Amniotic epithelial cell (primary cell): ENCODE measurements at regions not wholly inside any gene's neighbourhood (a gene's known extent, or its start where the extent isn't known, plus 50 kb on each side); places are given as distances from the start of the nearest gene placed in this dataset.
A peak's percentile ranks its signal among the peaks of the same experiment; 100 is the strongest.
"Not testable (repeated sequence)": the region's sequence is repeated elsewhere in the genome, so short reads cannot be mapped to it uniquely, and the experiment has no call there.

Source experiments
- DNase-seq: peaks from one replicate; pipeline ENCODE4 v3.0.0-alpha.2; 2010; ENCODE audit warnings: low read depth

DNA sequence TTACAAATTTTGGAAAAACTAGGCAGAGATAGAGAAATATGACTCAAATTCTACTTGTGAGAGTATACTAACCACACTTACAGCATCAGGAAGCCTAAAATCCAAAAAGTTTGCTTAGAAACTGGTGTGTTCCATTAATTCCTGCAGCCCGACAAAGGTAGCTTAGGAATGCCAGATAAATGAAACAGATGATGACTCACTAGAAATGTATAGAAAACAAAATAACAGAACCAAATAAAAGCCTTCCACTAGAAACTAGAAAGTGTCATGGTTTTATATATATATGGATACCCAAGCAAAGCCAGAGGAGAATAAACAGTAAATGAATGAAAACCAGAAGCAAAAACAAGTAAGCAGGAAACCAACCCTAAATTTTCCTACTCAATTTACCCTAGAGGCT lies 272.2 kb upstream of the PRDM9 start:
- no peak for DNase-seq

DNA sequence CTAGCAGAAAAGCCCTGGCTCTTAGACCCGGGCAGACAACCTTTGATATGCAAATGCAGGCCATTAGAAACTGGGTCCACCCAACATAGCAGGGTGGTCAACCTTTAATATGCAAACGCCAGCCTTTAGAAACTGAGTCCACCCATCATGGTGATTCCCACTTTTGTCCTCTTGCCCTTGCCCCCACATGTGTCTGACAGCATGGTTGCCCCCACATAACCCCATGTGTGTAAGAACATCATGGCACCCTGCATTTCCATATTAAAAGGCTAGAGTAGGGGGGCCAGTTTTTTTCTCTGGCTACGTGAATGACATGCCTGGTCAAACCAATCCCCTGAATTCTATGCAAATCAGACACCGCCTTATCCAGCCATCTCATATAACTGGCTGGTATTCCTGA lies 273.2 kb upstream of the PRDM9 start:
- no peak for DNase-seq

DNA sequence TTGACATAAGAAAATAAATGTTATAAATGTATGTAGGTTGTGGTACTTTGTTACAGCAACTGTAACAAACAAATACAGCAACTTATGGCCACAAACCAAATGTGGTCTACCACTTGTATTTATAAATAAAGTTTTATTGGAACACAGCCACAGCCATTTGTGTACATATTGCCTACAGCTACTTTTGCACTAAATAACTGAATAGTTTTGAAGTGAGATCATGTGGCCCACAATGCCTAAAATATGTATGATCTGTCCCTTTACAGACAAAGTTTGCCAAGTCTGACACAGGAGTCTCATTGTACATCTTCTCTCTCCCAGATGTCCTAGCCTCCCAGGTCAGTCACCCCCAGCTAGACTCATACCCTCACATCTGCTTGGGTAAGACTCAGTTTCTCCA lies 283.6 kb upstream of the PRDM9 start:
- DNase-seq = no peak

DNA sequence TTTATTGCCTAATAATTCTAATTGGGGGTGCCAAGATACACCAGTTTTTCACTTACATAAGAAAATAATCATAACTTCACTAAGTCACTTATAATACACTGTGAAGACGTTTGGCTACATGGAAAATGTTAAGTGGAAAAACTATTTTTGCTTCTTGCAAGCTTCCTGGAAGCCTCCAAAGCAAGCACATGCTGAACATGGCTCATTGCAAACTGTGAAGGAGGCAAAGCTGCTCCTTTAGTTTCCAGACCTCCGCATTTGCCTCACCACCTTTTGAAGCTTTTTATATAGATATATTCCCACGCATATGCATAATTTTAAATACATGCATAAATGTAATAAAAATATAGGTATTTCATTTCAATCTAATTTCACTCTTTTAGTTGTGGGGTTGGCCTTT lies 285.6 kb upstream of the PRDM9 start:
- no peak for DNase-seq

DNA sequence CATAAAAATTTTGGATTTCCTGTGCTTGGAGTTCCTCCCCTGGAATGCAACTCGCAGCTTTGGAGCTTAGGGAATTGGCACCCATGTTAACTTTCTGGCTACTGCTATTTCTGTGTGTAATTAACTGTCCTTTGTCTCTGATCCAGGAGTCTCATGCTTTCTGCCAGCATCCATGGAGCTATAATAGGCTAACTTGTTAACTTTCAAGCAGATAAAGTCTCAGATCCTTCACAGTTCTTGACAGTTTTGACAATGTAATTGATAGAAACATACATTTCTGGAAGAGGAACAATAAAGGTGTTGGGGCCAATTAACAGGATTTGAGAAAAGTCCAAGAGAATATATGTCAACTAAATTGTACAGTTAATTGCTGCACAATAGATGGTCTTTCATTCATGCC lies 290.2 kb upstream of the PRDM9 start:
- no peak for DNase-seq

DNA sequence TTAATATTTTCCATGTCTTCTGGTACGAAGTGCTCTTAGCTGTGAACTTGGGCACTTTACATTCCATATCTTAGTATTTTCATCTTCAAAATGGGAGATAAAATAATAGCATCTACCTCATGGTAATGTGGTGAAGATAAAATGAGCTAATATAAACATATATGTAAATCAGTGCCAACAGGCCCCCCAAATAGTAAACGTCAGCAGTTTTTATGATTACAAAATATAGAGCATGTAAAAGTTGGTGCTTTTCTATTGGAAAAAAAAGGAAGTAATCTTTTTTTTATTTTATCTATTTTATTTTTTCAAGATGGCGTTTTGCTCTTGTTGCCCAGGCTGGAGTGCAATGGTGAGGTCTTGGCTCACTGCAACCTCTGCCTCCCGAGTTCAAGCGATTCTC lies 291.1 kb upstream of the PRDM9 start:
- DNase-seq = no peak

DNA sequence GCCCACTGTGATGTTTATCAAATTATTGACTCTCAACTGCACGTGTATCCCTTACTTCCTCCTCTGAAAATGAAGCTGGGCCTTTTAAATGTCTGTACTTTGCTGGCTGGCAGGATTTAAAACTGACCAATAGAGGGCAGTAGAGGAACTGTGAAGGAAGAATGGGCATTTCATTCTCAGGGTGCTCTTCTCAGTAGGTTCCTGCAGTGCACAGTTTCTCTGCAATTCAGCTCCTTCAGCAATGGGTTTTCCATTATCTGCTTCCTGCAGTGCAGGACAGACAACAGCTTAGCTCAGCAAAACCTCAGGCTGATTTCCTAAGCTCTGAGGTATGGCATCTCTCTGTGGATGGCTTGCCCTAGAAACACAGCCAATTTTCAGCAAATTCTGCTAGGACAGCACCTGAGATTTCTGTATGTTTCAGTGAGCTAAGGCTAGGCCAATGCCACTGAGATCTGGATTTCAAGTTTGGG lies 298.4 kb upstream of the PRDM9 start:
- peak; percentile 24 for DNase-seq

DNA sequence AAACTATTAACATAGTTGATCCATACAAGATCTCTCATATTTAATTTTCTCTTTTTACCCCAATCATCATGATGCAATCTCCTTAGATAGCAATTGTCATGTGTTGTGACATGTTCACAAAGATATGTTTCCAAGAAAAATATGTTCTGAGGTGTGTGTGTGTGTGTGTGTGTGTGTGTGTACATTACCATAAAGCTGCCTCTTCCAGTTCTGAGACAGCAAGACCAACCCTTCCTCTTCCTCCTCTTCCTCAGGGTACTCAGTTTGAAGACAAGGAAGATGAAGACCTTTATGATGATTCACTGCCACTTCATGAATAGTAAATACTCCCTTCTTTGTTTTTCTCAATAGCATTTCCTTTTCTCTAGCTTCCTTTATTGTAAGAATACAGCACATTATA lies 303.3 kb upstream of the PRDM9 start:
- no peak for DNase-seq

DNA sequence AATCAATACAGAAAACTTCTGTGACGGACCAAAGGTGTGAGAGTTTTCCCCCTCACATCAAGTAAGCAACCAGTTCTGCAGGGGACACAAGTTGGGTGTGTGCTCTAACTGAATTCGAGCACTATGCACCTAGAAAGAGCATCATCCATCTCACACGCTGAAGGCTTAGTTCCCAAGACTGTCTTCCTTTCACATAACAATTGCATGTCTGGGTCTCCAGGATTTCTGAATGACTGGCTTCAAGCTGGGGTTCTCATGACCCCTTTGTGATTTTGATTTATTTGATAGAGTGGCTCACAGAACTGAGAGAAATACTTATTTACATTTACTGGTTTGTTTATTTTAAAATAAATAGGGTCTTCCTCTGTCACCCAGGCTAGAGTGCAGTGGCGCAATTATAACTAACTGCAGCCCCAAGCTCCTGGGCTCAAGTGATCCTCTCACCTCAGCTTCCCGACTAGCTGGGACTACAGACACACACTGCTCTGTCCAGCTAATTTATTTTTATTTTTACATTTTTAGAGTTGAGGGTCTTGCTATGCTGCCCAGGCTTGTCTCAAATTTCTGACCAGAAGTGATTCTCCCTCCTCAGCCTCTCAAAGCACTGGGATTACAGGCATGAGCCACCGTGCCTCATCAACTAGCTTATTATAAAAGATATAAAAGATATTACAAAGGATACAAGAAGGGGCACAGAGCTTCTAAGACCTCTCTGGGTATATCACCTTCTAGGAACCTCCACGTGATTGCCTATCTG lies 316.7 kb upstream of the CDH12 start:
- no peak for DNase-seq

DNA sequence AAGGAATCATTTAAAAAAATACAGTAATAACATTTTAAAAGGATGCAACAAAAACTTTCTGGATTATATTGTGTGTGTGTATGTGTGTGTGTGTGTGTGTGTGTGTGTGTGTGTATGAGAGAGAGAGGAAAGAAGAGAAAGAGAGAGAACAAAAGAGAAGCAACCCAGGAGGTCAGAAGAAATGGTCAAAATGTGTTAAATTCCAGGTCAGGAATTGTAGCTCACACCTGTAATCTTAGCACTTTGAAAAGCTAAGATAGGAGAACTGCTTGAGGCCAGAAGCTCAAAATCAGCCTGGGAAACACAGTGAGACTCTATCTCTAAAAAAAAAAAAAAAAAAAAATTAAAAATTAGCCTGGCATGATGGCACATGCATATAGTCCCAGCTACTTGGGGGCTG lies 311.8 kb upstream of the CDH12 start:
- DNase-seq = no peak

DNA sequence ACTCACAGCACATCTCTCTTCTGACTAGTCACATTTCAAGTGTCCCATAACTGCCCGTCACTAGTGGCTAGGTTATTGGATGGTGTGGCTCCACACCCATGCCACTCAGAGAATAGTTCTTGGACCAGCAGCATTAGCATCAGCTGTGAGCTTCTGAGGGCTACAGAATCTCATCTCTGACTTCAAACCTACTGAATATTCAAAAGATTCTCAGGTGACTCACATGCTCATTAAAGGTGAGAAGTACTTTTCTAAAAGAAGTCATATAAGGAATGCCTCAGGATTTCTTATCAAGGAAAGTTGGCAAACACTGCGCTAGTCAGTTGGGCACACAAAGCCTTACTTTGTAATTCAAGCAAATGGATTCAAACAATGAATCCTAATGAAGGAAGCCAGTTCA lies 305.0 kb upstream of the CDH12 start:
- DNase-seq = no peak

DNA sequence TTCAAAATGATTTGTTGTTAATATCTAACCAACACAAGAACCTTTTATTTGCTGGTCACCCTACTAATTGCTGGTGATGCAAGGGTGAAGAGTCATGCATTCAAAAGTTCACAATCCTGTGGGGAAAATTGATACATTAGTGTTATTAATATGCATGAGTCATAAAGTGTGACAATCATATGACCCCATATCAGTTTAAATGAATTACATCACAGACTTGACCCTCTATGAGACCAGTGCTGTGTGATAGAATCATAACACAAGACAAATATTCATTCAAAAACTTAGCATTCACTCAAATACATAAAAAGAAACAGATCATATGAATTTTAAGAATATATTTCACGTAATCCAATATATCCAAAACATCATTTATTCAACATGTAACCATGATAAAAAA lies 304.6 kb upstream of the CDH12 start:
- DNase-seq = no peak

DNA sequence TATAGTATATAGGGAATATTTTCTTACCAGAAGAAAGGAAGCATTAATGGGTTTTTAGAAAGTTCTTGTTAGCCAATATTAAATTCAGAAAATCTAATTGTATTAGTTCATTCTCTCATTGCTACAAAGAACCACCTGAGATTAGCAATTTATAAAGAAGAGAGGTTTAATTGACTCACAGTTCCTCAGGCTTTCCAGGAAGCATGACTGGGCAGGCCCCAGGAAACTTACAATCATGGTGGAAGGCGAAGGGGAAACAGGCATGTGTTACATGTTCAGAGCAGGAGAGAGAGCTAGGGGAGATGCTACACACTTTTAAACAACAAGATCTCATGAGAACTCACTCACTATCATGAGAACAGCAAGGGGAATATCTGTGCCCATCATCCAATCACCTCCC lies 304.0 kb upstream of the CDH12 start:
- no peak for DNase-seq

DNA sequence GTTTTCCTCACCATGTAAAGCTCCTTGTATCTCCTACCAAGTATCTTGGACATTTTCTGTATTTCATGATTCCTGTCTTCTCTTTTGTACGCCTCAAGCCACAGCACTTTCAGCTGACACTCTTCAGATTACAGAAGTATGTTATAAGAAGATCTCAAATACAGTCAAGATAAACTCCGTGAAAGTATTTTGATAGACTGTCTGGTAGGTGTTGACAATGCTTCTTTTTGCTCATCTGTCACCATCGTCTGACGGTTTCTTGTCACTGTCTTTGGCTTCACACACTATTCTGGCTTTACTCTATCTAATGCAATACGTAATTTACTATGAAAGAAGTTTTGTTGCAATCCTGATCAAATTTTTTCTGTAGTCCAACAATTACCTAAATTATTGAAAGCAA lies 294.5 kb upstream of the CDH12 start:
- DNase-seq = no peak

DNA sequence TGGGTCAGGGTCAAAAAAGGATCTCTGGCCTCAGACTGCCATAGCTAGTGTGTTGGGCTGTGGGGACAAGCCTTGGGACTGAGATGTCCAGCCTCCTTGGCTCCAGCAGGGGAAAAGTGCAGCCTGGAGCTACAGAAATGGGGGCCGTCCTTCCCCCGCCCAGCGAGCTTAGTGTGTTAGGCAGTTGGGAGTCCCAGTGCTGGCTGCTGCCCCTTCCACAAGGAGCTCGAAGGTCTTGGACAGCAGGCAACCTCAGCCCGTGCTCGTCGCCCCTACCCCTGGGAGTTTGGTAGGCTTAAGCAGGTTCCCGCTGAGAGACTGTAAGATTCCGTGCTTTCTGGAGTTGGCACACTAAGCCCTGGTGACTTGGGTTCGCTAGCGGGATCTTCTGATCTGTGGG lies 293.0 kb upstream of the CDH12 start:
- DNase-seq = no peak

DNA sequence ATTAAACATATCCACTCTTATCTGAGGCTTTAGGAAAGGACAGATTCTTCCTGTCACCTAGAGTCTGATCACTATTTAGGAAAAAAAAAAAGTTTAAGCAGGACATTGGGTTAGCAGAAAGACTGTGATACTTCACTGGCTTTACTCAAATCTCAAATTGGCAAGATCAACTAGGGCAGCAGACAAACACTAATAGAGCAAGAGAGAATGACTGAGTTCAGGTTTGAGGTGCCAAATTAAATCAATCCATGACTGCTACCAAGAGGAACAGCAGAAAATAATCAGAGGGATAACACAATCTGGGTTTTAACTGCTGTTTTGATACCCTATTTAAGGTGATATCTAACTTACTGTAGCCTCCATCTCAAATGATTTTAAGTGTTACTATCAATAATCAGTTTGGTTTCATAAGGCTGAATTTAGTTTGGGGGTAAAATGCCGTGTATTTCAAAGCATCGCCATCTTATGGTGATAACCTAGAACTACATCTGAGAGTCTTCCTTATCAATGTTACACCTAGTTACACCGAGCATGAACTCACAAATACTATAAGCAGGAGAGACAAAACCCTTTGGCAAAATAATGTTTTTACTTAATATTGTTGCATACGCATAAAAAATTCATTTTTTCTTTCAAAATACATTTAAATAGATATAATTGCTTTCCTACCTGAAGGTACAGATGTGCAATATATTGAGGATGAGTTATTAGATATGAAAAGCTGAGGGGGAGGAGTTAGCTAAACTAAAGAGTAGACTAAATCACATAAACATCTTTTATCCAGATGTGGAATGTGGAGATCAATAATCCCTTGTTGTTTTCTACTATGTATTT lies 286.4 kb upstream of the CDH12 start:
- DNase-seq = peak; percentile 1

DNA sequence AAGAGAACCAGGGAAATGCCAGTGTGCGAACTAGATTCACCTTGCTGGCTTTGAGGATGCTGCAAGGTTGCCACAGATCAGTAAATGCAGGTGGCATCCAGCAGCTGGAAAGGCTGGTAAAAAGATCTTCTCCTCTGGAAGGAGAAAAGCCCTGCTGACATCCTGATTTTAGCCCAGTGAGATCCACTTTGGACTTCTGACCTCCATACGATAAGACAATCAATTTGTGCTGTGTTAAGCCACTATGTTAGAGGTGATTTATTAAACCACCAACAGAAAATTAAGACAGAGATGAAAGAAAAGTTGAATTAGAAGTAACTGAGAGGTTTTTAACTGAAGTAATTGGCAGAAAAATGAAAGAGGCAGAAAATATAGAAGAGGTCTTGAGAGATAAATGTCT lies 283.8 kb upstream of the CDH12 start:
- DNase-seq = no peak

DNA sequence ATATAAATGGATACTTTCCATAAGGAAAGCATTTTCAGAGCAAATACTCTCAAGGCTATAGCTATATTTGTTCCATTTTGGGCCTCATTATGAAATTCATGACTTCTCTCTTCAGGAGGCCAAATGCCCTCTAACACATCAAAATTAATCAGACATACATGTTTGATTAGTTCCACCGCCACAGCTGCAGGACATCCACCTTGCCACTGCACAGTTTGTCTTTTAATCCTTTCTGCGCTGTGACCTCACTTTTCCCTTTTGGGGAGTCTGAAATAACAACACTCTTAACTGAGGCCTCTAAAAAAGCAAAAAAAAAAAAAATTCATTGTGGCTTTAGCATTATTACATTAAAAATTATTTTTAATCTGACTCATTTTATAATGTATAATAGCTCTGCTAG lies 279.1 kb upstream of the CDH12 start:
- no peak for DNase-seq

DNA sequence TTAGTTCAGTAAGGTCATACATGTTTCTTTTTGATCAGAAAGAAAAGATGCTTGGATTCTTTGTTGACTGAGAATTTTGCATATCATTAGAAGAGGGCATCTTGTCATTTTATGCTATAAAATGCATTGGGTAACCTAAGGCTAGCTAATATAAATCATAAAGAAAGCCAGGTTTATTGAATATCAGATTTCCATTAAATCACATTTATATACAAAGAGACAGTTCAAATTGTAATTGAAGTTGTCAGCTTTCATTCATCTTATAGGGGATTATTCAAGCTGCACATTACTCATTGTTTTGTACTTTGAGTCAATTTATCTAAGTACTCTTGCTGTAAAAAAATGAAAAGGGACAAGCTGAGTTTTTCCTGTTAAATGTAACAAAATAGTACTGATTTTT lies 259.1 kb upstream of the CDH12 start:
- DNase-seq = no peak

DNA sequence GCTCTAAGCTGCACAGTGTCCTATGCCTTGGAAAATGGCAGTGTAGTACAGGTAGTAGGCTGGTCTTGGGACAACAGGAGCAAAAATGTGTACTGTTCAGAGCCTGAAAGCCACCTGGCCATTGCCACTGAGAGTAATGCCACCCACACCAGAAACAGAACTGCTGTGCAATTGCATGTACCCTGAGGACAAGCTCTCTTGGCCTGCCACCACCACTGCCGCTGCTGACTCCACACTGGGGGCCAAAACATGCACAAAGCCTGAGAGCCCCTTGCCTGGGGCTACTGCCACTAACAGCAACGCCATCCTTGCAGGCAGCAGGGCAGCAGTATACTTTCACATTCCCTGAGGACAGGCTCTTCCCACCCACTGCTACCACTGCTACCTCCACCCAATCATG lies 251.9 kb upstream of the CDH12 start:
- no peak for DNase-seq

DNA sequence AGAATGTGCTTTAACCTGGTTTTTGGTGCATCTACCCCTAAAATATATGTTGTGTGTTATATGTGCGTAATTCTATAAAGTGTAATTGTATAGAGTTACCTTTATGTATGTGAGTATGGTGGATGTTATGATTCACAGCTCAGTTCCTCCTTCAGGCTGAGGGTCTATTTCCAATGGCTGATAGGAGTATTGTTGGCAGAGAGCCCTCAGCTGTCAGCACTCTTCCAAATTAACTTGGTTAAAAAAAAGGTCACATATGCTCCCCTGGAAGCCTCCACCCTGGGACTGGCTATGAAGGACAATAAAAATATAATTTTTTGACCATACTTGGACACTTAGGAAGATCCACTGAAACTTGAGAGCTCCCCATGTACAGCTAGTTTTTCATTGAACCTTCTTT lies 250.4 kb upstream of the CDH12 start:
- no peak for DNase-seq

DNA sequence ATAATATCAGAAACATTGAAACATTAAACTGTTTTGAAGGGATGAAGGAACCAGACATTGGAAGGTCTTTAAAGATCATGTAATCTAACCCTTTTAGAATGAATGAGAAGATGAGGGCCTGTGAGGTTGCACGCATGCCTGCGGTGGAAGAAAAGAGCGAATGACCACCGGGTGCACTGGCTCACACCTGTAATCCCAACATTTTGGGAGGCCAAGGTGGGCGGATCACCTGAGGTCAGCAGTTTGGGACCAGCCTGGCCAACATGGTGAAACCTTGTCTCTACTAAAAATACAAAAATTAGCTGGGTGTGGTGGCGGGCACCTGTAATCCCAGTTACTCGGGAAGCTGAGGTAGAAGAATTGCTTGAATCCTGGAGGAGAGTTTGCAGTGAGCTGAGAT lies 242.3 kb upstream of the CDH12 start:
- DNase-seq = not testable (repeated sequence)

DNA sequence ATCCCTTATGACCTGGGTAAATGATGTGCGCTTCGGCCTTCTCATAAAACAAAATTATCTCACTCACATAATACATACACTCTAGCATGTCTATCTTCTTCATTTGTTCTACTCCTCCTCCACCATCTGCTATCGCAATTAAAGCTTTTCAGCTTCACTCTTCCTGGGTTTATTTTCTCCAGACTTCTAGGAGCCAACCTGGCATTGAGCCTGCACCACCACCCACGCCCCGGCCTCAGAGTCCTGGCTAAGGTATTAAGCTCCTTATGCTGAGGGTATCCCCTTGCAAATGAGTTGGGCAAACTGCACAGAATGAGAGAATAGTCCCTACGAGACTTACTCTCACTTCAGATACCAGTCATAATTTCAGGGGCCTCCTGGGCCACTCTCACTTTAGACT lies 236.1 kb upstream of the CDH12 start:
- no peak for DNase-seq

DNA sequence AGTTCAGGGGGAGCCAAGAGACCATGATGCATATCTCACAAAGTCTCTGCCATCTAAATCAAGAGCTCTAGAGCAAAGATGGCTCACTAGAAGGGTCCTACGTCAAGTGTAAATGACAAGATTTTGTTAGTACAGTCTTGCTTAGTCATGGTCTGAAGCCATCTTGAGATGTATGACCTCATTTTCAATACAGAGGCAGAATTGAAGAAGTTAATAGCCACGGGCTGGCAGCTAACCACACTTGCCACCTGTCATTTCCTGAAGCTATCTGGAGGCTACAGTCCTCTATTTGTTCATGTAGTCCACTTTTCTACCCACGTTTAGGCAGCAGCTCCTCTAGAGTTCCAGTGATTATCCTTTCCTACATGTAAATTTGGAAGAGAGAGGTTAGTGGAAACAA lies 231.7 kb upstream of the CDH12 start:
- no peak for DNase-seq
